SK-N-SH treated with all-trans-retinoic acid at 6 μM for 48 hours (cell line): ENCODE measurements at regions not wholly inside any gene's neighbourhood (a gene's known extent, or its start where the extent isn't known, plus 50 kb on each side); places are given as distances from the start of the nearest gene placed in this dataset.

ENCODE experiments used
- ARNTL ChIP-seq: fragments of 450-650 bp; formaldehyde crosslinking; IDR thresholded peaks from 2 replicates; pipeline ENCODE4 v1.5.0; 2020; ENCODE audit warnings: low read depth, mild to moderate bottlenecking, moderate library complexity, borderline replicate concordance
- BACH2 ChIP-seq: fragments of 250-450 bp; sonication (Bioruptor Pico); IDR thresholded peaks from 2 replicates; pipeline ENCODE4 v1.9.0; 2021; ENCODE audit warnings: mild to moderate bottlenecking, borderline replicate concordance
- CREB5 ChIP-seq: fragments of 250-450 bp; sonication (Bioruptor Pico); IDR thresholded peaks from 2 replicates; pipeline ENCODE4 v1.5.1; 2020; ENCODE audit warnings: low read depth, mild to moderate bottlenecking, moderate library complexity
- CSDC2 ChIP-seq: fragments of 250-450 bp; sonication (Bioruptor Pico); IDR thresholded peaks from 2 replicates; pipeline ENCODE4 v1.5.0; 2020; ENCODE audit warnings: mild to moderate bottlenecking, moderate library complexity
- PATZ1 ChIP-seq: fragments of 250-450 bp; sonication (Bioruptor Pico); IDR thresholded peaks from 2 replicates; pipeline ENCODE4 v1.8.0; 2020; ENCODE audit warnings: mild to moderate bottlenecking, moderate library complexity, borderline replicate concordance
- PPARA ChIP-seq: fragments of 250-450 bp; sonication (Bioruptor Pico); IDR thresholded peaks from 2 replicates; pipeline ENCODE4 v1.5.0; 2020; ENCODE audit warnings: mild to moderate bottlenecking, borderline replicate concordance
- SNAI2 ChIP-seq: fragments of 250-450 bp; sonication (Bioruptor Pico); IDR thresholded peaks from 2 replicates; pipeline ENCODE4 v1.5.0; 2020; ENCODE audit warnings: mild to moderate bottlenecking, moderate library complexity
- ZFP3 ChIP-seq: fragments of 250-450 bp; sonication (Bioruptor Pico); IDR thresholded peaks from 2 replicates; pipeline ENCODE4 v1.5.0; 2020; ENCODE audit warnings: mild to moderate bottlenecking, moderate library complexity
- ZFP30 ChIP-seq: fragments of 450-650 bp; formaldehyde crosslinking; IDR thresholded peaks from 2 replicates; pipeline ENCODE4 v1.5.0; 2022; ENCODE audit warnings: mild to moderate bottlenecking, moderate library complexity
- ZNF8 ChIP-seq: fragments of 450-650 bp; formaldehyde crosslinking; IDR thresholded peaks from 2 replicates; pipeline ENCODE4 v1.5.0; 2020; ENCODE audit warnings: mild to moderate bottlenecking, moderate library complexity

- TF ChIP-seq ZNF8 (CRISPR knock-in tag) (no peak), ZFP30 (CRISPR knock-in tag) (no peak), ZFP3 (CRISPR knock-in tag) (no peak), PPARA (CRISPR knock-in tag) (no peak), CSDC2 (no peak), SNAI2 (CRISPR knock-in tag) (no peak), ARNTL (CRISPR knock-in tag) (no peak), BACH2 (CRISPR knock-in tag) (no peak), CREB5 (CRISPR knock-in tag) (no peak), PATZ1 (CRISPR knock-in tag) (no peak)
Observed at GRCh38 chr14:96627386-96627785, 125.2 kb downstream of the PAPOLA start.
